Esophagus squamous epithelium (tissue), 4 donors: ENCODE measurements at regions not wholly inside any gene's neighbourhood (a gene's known extent, or its start where the extent isn't known, plus 50 kb on each side); places are given as distances from the start of the nearest gene placed in this dataset.

Experiments used
- CTCF ChIP-seq, 6 experiments: fragments of 450-650 bp in 4 of 6; fragments of 200-600 bp in 2 of 6; sonication (generic) in 2 of 6; IDR thresholded peaks; one replicate each; pipeline ENCODE4 v1.5.1; 2016 to 2019; ENCODE audit warnings: antibody characterized with exemption in 6 of 6, mild to moderate bottlenecking in 4 of 6, moderate library complexity in 4 of 6
- POLR2A ChIP-seq, 4 donors: fragments of 450-650 bp; IDR thresholded peaks; one replicate each; pipeline ENCODE4 v1.6.1; 2017; ENCODE audit warnings: antibody characterized with exemption in 4 of 4, mild to moderate bottlenecking in 4 of 4, moderate library complexity in 3 of 4

GRCh38 chr2:239644011-239644410 lies 243.2 kb upstream of the HDAC4 start:
- TF ChIP-seq CTCF (IDR thresholded peaks at IDR 0.05): no peak
- no peak for TF ChIP-seq POLR2A (IDR thresholded peaks at IDR 0.05)
